Cerebellar nuclear complex (tissue), 1 donor: ENCODE measurements at regions not wholly inside any gene's neighbourhood (a gene's known extent, or its start where the extent isn't known, plus 50 kb on each side); places are given as distances from the start of the nearest gene placed in this dataset.
"Not testable (repeated sequence)": the region's sequence is repeated elsewhere in the genome, so short reads cannot be mapped to it uniquely, and the experiment has no call there.

Experiments
- DNase-seq, 2 experiments: peaks; one replicate each; lab custom pipeline; 2025; lab: John Stamatoyannopoulos, UW

DNA sequence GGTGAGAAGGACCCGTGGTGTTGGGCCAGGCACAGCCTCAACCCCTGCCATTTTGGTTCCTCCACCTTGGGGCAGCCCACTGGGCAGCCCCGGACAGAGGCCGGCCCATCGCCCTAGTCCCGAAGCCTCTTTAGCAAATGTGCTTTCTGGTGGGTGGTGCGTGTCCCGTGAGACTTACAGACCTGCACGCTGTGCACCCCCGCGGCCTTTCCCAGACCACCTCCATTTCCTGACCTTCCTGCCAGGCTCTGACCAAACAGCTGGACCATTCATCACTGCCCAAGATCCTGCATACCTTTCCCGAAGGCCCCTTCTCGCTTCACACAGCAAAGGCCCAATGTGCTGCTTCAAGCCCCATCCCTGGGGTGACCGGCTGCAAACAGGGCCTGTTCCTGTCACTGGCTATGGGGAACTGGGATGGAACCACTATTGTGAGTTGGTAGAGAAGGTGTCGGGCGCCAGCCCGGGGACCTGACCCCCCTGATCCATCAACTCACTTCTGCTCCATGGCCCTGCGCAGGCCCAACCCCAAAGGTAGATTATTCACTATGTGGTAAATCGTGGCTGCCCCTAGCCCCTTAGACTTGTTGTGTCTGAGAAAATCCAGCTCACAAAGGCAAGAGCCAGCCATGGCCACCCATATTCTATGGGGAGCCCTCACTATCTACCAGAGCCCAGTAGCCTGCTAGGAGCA, 341.0 kb downstream of the EIPR1 start:
- no peak for DNase-seq

DNA sequence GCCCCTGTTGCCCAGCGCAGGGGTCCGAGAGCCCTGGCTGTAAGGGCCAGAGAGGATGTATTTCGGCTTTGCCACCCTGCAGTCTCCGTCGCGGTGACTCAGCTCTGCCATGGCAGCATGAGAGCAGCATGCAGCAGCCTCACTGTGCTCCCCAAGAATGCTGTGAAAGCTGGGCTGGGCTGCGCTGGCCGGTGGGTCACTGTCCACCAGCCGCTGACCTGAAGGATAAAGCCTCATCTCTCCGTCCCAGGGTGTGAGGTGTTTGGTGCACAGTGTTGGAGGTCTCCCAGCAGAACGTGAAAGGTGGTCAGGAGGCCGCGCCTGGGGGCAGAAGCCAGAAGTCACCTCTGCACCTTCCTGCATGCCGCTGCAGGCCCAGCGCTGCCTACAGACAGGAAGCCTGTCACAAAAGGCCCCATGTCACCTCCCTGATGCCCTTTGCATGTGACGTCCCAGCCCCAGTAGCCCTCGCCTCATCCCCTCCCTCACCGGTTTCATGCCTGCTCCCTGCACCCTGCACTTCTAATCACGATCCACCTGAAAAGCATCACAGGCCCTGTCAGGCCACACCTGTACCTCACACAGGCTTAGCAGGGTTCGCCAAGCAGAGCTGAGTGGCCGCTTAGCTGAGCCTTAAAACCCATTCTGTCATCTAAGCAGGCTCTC, 342.1 kb downstream of the EIPR1 start:
- no peak for DNase-seq

DNA sequence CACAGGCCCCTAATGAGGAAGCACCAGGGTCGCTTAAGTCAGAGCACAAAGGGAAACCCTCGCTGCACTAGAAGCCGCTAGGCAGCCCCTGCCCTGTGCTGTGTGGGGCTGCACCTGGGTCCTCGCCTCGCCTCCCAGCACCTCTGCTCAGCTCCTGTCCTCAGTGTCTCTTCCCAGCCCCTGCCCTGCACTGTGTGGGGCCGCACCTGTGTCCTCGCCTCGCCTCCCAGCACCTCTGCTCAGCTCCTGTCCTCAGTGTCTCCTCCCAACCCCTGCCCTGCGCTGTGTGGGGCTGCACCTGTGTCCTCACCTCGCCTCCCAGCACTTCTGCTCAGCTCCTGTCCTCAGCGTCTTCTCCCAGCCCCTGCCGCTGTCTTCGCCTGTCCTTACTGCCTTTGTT, 342.8 kb downstream of the EIPR1 start:
- DNase-seq, result no peak

DNA sequence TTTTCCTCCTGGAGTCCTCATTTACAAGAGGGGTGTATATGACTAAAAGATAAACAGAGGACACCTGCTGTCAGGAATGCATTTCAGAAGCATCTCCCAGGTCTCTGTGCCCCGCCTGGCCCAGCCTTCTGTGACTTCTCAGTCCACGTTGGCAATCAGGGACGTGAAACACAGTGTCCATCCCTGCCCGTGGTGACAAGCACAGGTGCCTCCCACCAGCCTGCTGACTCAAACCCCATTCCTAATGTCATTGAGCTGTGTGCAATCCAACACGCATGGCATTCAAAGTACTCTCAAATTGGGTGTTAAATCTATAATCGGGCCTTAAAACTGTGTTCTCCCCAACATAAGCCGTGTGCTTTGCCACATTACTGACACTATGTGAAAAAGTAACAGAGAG, 343.2 kb downstream of the EIPR1 start:
- no peak for DNase-seq

DNA sequence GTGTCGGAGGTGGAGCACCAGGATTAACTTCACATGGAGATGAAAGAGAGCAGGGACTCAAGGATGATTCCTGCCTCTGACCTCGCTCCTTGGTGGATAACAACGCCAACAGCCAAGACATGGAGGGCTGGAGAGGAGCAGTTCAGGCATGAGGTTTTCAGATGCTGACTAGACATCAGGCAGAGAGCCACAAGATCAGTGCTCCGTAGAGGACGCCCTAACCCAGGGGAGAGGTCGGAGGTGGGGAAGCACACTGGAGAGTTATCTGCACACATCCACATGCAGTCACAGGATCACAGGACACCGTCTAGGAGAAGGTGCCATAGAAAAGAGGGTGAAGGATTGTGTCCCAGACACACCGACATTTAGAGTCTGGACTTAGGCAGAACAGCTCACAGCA, 344.3 kb downstream of the EIPR1 start:
- no peak for DNase-seq

DNA sequence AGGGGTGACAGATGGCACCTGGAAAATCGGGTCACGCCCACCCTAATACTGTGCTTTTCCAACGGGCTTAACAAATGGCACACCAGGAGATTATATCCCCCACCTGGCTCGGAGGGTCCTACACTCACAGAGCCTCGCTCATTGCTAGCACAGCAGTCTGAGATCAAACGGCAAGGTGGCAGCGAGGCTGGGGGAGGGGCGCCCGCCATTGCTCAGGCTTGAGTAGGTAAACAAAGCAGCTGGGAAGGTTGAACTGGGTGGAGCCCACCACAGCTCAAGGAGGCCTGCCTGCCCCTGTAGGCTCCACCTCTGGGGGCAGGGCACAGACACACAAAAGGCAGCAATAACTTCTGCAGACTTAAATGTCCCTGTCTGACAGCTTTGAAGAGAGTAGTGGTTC, 346.8 kb downstream of the EIPR1 start:
- DNase-seq, result not testable (repeated sequence)

DNA sequence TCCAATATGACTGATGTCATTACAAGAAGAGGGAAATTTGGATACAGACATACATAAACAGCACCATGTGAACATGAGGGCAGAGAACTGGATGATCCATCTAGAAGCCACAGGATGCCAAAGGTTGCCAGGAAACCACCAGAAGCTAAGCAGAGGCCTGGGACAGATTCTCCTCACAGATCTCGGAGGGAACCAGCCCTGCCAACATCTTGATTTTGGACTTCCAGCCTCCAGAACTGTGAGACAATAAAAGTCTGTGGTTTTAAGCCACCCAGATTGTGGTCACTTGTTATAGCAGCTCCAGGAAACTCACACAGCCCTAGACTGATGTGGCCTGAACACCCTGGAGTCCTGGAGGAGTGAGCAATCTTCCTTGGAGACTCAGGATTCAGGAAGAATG, 351.6 kb downstream of the EIPR1 start:
- no peak for DNase-seq

DNA sequence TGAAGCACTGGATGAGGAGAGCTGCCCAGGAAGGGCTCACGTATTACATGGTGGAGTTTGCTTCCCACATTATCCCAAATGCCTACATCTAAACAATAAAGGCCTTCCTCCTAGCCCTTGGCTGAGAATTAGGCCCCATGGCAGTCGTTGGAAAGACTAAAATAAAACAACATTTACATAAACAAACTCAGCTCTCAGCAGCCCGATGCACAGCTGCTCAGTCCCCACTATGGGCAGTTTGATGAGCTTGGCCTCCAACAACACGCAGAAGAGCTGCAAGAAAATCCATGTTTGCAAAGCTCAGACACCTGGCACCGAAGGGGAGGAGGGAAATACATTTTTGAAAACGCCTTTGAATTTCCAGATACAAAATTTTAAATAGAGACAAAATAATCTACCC, 352.4 kb downstream of the EIPR1 start:
- no peak for DNase-seq

DNA sequence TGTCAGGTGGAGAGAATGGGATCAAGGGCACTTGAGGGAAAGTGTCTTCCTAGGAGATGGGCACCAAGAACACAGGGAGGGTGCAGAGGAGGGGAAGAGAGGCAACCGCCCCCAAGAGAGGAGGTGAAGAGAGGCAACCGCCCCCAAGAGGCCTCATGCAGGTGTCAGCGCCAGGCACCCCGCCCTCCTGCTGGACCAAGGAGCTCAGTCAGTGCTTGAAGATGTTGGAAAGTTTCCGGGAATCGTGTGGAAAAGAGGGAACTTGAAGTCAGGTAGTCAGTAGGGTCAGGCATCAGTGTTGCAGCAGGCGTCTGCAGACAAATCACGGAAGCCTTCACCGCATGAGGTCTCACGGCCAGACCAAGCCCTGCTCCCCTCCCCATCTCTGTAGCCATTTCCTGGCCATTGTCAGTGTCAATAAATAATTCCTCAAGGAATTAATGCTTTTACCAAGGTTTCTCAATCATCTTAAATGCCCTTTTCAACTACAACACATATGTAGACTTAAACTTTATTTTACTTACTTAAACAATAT, 353.1 kb downstream of the EIPR1 start:
- DNase-seq, result no peak

DNA sequence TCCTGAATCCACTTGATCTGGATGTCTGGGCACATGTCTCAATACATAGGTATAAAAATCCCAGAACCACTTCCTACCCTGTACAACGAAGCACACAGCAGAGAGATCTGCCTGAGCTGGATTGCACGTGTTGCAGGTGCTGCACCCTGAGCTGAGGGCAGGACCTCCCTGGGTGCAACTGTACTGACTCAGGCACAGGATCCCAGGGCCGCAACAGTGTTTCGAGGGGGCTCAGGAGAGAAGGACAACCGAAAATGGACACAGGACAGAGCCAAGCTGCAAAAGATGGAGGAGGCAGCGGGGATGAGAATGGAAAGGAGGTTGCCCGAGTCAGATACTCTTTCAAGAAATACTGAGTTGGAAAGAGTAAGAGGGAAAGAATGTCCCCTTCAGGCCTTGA, 354.1 kb downstream of the EIPR1 start:
- DNase-seq, result no peak

DNA sequence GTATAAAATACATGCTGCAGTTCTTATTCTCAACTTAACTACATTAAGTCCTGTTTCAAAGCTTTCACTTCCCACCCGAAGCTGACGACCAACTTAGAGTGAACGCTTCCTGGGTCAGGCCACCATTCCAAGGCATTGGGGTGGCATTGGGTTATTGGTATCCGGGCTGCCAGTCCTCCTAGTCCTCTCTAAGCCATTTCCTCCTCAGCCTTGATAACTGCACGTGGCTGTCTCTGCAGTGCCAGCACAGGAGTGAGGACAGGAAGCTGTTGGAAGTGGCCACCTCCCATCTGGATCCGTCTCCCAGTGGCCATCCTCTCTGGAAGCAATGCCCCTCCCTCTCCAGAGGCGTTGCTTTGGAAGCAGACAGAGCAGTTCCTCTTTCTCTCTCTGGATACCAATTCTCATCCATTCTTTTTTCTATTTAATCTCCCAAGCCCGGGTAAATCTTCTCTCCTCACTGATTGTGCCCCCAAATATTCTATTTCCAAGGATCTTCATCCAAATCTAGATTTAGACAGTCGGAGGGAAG, 354.7 kb downstream of the EIPR1 start:
- DNase-seq, result no peak

DNA sequence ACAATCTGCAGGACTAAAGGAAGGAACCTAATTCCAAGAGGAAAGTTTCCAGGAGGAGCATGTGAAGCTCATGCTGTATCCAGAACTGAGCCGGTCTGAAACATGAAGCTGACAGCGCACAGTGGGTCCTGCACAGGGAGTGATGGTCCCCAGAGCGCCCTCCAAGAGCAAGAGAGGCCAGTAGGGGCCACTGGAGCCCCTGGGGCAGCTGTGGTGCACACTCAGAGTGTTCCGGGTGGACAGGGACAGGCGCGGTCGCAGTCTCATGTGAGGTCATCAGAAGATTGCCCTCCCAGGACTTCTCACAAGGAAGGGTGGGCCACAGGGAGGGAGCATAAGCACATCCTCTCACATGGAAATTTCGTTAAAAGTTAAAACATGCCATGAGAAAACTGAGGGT, 355.9 kb downstream of the EIPR1 start:
- no peak for DNase-seq

DNA sequence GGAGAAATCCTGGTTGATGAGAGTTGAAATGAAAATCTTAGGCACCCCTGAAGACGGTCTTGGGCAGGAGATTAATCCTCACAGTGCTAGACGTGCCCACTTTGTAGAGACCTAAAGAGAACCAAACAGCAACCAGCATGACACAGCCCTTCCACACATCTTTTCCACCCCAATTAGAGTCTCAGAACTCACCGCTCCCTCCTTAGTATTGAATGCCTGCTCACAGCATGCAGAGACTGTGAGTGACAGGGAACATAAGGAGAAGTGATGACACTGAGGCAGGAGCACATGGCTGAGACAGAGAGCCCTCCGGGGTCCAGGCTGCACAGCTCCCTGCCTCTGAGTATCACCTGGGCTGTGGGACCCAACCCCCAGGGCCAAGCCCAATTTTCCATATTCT, 367.6 kb downstream of the EIPR1 start:
- no peak for DNase-seq

DNA sequence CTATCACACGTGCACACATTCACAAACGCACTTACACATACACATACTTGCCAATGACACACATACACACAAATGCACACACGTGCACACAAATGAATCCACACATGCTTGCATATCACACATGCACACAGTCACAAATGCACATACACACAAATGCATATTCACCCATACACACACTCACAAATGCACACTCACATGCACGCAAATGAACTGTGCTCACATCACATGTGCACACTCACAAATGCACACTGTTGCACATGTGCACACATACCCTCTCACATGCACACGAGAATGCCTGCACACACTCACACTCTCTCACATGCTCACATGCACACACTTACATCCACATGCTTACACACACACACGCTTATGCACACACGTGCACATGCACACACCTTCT, 368.1 kb downstream of the EIPR1 start:
- DNase-seq, result no peak

DNA sequence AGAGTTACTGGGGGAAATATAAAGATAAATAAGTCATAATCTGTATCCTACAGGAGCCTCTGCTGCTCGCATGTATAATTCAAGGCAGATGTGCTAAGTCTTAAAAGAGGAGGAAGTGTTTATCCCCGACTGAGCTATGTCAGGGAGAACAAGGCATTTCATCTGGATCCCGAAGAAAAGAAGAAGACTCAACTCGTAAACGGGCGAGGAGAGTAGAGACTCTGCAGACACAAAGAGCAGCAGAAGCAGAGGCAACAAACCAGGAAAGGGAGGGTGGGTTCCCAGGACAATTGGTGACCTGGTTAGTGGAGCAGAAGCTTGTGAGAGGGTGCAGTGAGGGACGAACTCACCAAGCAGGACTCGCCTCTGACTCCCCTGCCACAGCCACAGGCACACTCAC, 368.6 kb downstream of the EIPR1 start:
- DNase-seq, result no peak

DNA sequence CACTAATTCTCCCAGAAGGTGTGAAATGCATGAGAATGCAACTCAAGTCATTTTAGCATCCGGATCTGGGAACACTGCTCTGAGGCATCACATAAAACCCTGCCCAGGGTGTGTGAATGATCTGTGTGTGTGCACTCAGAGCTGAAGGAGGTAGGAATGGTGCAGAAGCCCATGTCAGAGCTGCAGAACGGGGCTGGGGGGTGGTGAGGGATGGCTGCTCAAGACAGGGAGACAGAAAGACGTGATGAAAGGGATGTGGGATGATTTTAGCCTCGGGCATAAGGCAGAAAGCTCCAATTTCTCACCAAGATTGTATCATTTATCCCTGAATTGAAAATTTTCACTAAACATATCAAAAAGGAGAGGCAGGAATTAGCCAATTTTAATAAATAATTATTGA, 369.1 kb downstream of the EIPR1 start:
- DNase-seq, result no peak

DNA sequence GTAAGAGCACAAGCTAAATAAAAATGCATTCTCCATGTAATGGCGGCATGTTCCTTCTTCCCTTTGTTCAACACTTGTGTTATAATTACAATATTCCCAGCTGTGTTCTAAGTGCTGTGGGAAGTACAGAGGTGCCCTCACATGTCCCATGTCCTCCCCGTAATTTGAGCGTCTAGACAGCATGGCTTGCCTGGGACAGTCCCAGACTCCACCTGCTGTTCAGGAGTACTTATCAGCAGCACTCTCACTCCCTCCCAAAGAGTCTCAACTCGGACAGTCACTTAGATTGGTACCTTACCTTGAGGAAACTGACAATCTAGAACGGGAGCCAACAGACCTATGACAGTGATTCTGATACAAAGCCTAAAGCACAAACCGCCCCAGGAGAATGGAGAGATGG, 370.5 kb downstream of the EIPR1 start:
- no peak for DNase-seq

DNA sequence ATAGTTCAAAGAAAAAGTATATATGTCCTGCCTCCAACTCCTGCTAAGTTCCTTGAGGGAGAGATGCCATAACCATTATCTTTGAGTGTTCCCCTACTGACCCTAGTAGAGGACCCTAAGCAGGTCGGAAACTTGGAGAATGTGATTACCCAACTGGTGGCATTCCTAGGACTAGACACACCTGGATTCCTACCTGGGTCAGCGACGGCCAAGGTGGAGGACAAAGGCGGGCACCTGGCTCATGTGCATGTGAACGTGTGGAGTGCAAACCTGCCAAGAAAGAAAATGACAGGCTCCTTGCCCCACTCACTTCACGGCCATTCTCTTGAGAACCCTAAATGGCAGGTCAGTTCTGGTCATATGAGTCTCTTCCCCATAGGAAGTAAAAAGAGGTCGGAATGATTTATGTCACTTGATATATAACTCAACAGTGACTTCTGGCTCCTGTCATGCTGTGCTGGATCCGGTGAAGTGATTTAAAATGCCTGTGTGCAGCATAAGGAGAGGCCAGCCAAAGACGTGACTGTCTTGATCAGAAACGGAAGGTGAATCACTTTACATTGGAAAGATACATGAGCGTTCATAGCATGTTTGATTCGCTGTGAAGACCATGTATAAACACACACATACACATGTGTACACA, 371.6 kb downstream of the EIPR1 start:
- DNase-seq, result no peak

DNA sequence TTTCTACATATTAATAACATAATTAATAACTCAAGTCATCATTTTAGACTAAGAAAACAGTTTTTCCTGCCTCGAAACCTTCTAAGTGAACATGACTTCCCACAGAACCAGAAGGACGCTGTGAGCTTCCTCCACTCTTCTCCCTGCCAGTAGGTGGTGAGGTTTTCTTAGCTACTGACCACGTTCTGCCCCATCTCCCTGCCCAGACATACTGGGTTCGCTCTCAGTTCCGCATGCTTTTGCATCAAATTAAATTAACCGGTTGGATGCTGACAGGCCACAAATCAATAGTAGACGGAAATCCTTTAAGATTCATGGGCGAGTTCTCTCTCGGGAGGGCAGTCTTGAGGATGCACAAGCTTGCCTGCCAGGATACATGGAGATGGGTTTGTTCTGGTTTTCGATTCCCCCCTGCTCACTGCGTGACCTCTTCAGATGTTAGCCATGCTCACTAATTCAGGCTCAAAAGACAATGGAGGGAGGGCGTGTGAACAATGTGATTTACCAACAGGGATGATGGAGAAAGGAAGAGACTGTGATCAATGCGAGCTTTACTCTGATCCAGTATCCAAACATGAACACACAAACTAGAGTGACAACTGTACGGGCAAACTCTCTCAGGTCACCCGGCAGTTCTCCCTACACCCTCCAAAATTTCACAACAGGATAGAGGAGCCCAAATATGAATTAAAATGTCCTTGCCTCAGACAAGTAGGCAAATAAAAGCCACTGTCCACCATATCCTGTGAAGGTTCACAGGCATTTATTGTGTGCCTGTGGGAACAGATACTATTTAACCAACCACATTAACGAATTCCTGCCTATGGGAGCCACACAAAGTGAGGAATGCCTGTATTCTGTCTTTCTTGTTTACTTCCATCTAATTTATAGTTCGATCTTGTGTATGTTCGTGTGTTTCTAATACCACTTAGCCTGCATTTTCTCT, 375.7 kb downstream of the EIPR1 start:
- no peak for DNase-seq

DNA sequence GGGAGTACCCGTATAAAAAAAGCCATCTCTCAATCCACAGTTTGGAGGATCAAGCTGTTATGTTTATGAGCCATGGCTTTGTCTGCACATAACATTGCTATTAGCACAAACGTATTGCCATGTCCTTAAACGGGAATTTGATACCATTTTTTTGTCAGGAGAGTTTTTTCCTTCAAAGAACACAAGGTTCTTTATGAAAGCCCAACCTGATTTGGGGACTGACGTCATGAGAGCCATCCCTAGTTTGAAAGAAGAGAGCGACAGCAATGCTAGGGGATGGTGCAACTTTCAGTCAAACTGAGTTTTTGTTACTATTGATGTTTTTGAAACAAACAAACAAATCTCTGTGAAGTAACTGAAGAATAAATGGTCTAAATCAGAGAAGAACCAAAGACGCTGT, 376.6 kb downstream of the EIPR1 start:
- no peak for DNase-seq

DNA sequence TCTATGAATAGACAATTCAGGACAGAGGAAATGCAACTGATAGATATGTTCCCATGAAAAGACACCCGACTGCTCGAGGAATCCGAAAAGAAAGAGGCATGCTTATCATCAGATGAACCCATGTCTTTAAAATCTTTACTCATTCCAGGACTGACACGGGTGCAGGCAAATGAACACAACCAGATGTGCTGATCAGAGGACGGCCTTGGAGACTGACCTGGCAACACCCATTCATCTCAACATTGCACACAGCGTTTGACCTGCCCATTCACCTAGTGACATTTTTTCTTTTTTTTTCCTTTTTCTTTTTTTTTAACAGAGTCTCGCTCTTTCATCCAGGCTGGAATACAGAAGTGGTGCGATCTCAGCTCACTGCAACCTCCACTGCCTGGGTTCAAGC, 377.5 kb downstream of the EIPR1 start:
- no peak for DNase-seq

DNA sequence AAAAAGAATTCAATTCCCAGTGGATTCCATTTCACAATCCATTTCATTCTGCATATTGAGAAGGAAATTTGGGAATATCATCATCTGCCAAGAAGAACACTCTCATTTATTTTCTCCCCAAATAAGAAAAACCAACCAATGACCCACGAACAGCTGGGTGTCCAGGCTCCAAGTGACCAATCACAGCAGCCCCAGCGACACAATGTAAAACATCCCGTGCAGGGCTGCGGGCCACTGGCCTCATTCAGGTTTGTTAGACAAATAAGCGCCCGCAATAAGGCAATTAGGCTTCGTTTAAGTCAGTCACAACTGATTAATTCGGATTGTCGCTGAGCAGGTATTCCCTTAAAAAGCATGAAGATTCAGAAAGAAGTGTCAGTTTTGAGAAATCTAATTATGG, 378.6 kb downstream of the EIPR1 start:
- no peak for DNase-seq
